ENCODE measurements at regions not wholly inside any gene's neighbourhood (a gene's known extent, or its start where the extent isn't known, plus 50 kb on each side); places are given as distances from the start of the nearest gene placed in this dataset.

GRCh38 chr3:84683493-84683892 is 275.3 kb upstream of the CADM2 start:
- H3K9ac ChIP-seq (ENCODE audit: insufficient read depth in 1 of 2, low read depth in 2 of 2, low read length in 2 of 2), result no peak overlapping the region
- no peak overlapping the region for H3K4me2 ChIP-seq (ENCODE audit: insufficient read depth, low read length)
- no peak for DNase-seq (ENCODE audit: extremely low read depth in 1 of 4, low spot score in 3 of 4)
- TF ChIP-seq NFE2L1 (tag; IDR thresholded peaks at IDR 0.05; ENCODE audit: borderline replicate concordance, low read depth) (no peak), ZNF586 (CRISPR knock-in tag; conservative IDR thresholded peaks at IDR 0.05) (no peak), MXI1 (IDR thresholded peaks at IDR 0.05; ENCODE audit: low read depth, low read length) (no peak), DLX4 (CRISPR knock-in tag; IDR thresholded peaks at IDR 0.05) (no peak), ESRRA (IDR thresholded peaks at IDR 0.05; ENCODE audit: borderline replicate concordance, low read depth) (no peak), NELFE (IDR thresholded peaks at IDR 0.05; ENCODE audit: insufficient read depth, insufficient read length) (no peak), XRCC3 (IDR thresholded peaks at IDR 0.05) (no peak), SREBF2 (CRISPR knock-in tag; IDR thresholded peaks at IDR 0.05) (no peak), SMARCE1 (IDR thresholded peaks at IDR 0.05) (no peak), SRF (CRISPR knock-in tag; IDR thresholded peaks at IDR 0.05) (no peak), ZNF24 (IDR thresholded peaks at IDR 0.05) (no peak), RBM22 (IDR thresholded peaks at IDR 0.05; ENCODE audit: low read depth, low read length, poor library complexity, severe bottlenecking) (no peak), DACH1 (IDR thresholded peaks at IDR 0.05; ENCODE audit: partially characterized antibody) (no peak), ZBTB9 (CRISPR knock-in tag; IDR thresholded peaks at IDR 0.05) (no peak), POLR2A (conservative IDR thresholded peaks at IDR 0.05) (no peak), ILF3 (IDR thresholded peaks at IDR 0.05; ENCODE audit: borderline replicate concordance) (no peak), CHD1 (IDR thresholded peaks at IDR 0.05; ENCODE audit: low read length) (no peak), TCF7 (IDR thresholded peaks at IDR 0.05; ENCODE audit: borderline replicate concordance) (no peak)
- TF ChIP-seq, protein P1, sequence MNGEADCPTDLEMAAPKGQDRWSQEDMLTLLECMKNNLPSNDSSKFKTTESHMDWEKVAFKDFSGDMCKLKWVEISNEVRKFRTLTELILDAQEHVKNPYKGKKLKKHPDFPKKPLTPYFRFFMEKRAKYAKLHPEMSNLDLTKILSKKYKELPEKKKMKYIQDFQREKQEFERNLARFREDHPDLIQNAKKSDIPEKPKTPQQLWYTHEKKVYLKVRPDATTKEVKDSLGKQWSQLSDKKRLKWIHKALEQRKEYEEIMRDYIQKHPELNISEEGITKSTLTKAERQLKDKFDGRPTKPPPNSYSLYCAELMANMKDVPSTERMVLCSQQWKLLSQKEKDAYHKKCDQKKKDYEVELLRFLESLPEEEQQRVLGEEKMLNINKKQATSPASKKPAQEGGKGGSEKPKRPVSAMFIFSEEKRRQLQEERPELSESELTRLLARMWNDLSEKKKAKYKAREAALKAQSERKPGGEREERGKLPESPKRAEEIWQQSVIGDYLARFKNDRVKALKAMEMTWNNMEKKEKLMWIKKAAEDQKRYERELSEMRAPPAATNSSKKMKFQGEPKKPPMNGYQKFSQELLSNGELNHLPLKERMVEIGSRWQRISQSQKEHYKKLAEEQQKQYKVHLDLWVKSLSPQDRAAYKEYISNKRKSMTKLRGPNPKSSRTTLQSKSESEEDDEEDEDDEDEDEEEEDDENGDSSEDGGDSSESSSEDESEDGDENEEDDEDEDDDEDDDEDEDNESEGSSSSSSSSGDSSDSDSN (IDR thresholded peaks at IDR 0.05; ENCODE audit: borderline replicate concordance in 1 of 2, low read depth in 2 of 2, low read length in 2 of 2), result no peak
- intact Hi-C loops (cut with micrococcal nuclease), result no loop called here
- no peak overlapping the region for H3K27ac ChIP-seq (ENCODE audit: extremely low read depth, low read depth, low read length)
- 0% methylated on average over 2 of the region's 2 CpGs for WGBS (ENCODE audit: insufficient coverage, low coverage, missing lambda C conversion rate)
- no peak for FAIRE-seq
- POLR2A ChIA-PET, result no interaction called here
- no peaks in the 10 kb centered on the region for H3K27me3 ChIP-seq (ENCODE audit: control insufficient read depth in 2 of 2, insufficient read depth in 2 of 2, low read length in 2 of 2)
- H3K4me3 ChIP-seq, result no peak overlapping the region
- ATAC-seq, result no peak
- in situ Hi-C loops (cut with MboI), result no loop called here
- CTCF ChIA-PET (ENCODE audit: low intra/inter-chr PET ratio), result no interaction called here
- H3K79me2 ChIP-seq (ENCODE audit: control insufficient read depth, insufficient read depth, low read length), result no peaks in the 10 kb centered on the region
- no peaks in the 10 kb centered on the region for H3K9me1 ChIP-seq (ENCODE audit: control insufficient read depth, insufficient read depth, low read length)
- no TSS peak for BruUV-seq (replicated peaks)
- no peaks in the 10 kb centered on the region for H3K36me3 ChIP-seq (ENCODE audit: control insufficient read depth, insufficient read depth, low read length)
- no peak overlapping the region for H2AFZ ChIP-seq (ENCODE audit: low read depth, low read length)
- H3K4me1 ChIP-seq (replicated peaks in 1 of 2; ENCODE audit: control insufficient read depth in 2 of 2, insufficient read depth in 2 of 2, low read length in 2 of 2), result no peaks in the 10 kb centered on the region
- no peaks in the 10 kb centered on the region for H3K9me3 ChIP-seq (replicated peaks; ENCODE audit: control insufficient read depth, insufficient read depth, low read depth, low read length)
- H4K20me1 ChIP-seq (replicated peaks; ENCODE audit: control insufficient read depth, insufficient read depth, low read length), result no peaks in the 10 kb centered on the region
